ENCODE measurements at regions not wholly inside any gene's neighbourhood (a gene's known extent, or its start where the extent isn't known, plus 50 kb on each side); places are given as distances from the start of the nearest gene placed in this dataset.

DNA sequence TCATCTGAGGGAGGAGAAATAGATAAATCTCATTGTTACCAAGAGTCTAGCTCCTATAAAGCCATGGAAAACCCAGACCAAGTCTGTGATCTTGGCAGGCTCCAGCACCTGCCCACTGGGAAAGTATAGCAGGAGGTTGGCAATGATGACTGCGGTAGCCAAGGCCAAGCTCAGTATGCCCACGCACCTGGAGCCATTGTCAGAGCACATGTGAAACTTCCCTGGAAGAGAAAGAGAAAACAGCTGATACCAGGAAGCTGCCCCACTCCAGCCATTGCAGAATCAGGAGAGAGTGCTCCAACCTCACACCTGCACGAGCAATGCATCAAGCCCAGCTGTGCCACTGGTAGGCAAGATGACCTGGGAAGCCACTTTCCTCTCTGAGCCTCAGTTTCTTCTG is 62.2 kb upstream of the HEPHL1 start:
- DNase-seq (ENCODE audit: low read depth, low spot score), result no peak
- H3K27ac ChIP-seq, result no peak overlapping the region

GRCh38 chr11:93959663-93960062 is 61.5 kb upstream of the HEPHL1 start:
- DNase-seq (ENCODE audit: low read depth, low spot score), result no peak
- no peak overlapping the region for H3K27ac ChIP-seq

GRCh38 chr11:93963072-93963471 is 58.1 kb upstream of the HEPHL1 start:
- H3K27ac ChIP-seq, result no peak overlapping the region
- no peak for DNase-seq (ENCODE audit: low read depth, low spot score)

- no peak for DNase-seq (ENCODE audit: low read depth, low spot score)
- no peak overlapping the region for H3K27ac ChIP-seq
Measured at GRCh38 chr11:93967258-93967657, 53.9 kb upstream of the HEPHL1 start.

DNA sequence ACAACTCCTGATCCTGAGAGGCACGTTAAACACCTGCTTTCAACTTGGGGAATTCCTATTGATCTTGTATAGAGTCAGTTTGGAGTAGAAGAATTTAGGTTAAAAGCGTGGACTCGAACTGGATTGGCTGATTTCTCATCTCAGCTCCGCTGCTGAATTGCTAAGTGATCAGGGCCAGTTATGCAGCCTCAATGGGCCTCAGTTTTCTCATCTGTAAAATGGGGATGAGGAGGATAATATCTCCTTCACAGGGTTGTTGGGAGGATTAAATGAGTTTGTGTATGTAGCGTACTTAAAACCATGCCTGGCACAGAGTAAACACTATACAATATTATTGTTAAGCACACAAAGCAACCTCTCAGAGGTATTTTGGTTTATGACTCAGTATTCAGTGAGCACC is 53.2 kb upstream of the HEPHL1 start:
- DNase-seq (ENCODE audit: low read depth, low spot score), result no peak
- H3K27ac ChIP-seq, result no peak overlapping the region

GRCh38 chr11:93969925-93970922 is 50.9 kb upstream of the HEPHL1 start:
- DNase-seq (ENCODE audit: low read depth, low spot score), result no peak
- no peak overlapping the region for H3K27ac ChIP-seq
